ENCODE measurements at regions not wholly inside any gene's neighbourhood (a gene's known extent, or its start where the extent isn't known, plus 50 kb on each side); places are given as distances from the start of the nearest gene placed in this dataset.

GRCh38 chr4:57374866-57375595, 264.8 kb upstream of the IGFBP7 start:
- Histone ChIP-seq H3K4me3 (ENCODE audit: low read depth in 2 of 2, low read length in 2 of 2) (no peak overlapping the region), H3K27me3 (ENCODE audit: control insufficient read depth, insufficient read depth, low read length) (no peaks in the 10 kb centered on the region), H3K9me3 (ENCODE audit: control insufficient read depth, insufficient read depth, low read depth, low read length) (no peaks in the 10 kb centered on the region), H3K36me3 (ENCODE audit: control insufficient read depth, insufficient read depth, low read length) (no peaks in the 10 kb centered on the region), H3K27ac (ENCODE audit: low read length) (no peak overlapping the region), H3K4me1 (ENCODE audit: control insufficient read depth, insufficient read depth, low read length) (no peaks in the 10 kb centered on the region)
- in situ Hi-C loops (cut with HindIII; ENCODE audit: low pct_unique_long_range_greater_than_20kb, low sequenced_read_pairs) = no loop called here
- BruUV-seq (replicated peaks) = no TSS peak
- intact Hi-C loops (cut with micrococcal nuclease; ENCODE audit: unreplicated experiment) = no loop called here
- ATAC-seq (no peak), DNase-seq (ENCODE audit: low read depth, low spot score) (no peak)
- CTCF ChIA-PET = no interaction called here
- POLR2A ChIA-PET = no interaction called here
- TF ChIP-seq CTCF (IDR thresholded peaks at IDR 0.05) (no peak), POLR2AphosphoS5 (IDR thresholded peaks at IDR 0.05; ENCODE audit: low read depth, low read length) (no peak), TCF7L2 (IDR thresholded peaks at IDR 0.05; ENCODE audit: low read depth, low read length) (no peak), SIN3A (IDR thresholded peaks at IDR 0.05; ENCODE audit: borderline replicate concordance, insufficient read depth, low read depth, low read length) (no peak), REST (IDR thresholded peaks at IDR 0.05; ENCODE audit: insufficient read depth in 1 of 2, low read depth in 2 of 2, low read length in 1 of 2) (no peak)

- BruUV-seq (replicated peaks) = no TSS peak
- ChIA-PET CTCF (no interaction called here), POLR2A (no interaction called here)
These were observed 263.8 kb upstream of the IGFBP7 start for GRCh38 chr4:57373991-57374390.

GRCh38 chr4:57371671-57372070, 261.5 kb upstream of the IGFBP7 start:
- TF ChIP-seq SIN3A (IDR thresholded peaks at IDR 0.05; ENCODE audit: borderline replicate concordance, insufficient read depth, low read depth, low read length) = no peak
- TF ChIP-seq TCF7L2 (IDR thresholded peaks at IDR 0.05; ENCODE audit: low read depth, low read length) = no peak
- no peak for TF ChIP-seq CTCF (IDR thresholded peaks at IDR 0.05)
- TF ChIP-seq POLR2AphosphoS5 (IDR thresholded peaks at IDR 0.05; ENCODE audit: low read depth, low read length) = no peak
- no peak for TF ChIP-seq REST (IDR thresholded peaks at IDR 0.05; ENCODE audit: insufficient read depth in 1 of 2, low read depth in 2 of 2, low read length in 1 of 2)
- BruUV-seq (replicated peaks) = no TSS peak
- Histone ChIP-seq H3K4me3 (ENCODE audit: low read depth in 2 of 2, low read length in 2 of 2) (no peak overlapping the region), H3K9me3 (ENCODE audit: control insufficient read depth, insufficient read depth, low read depth, low read length) (no peaks in the 10 kb centered on the region), H3K27me3 (ENCODE audit: control insufficient read depth, insufficient read depth, low read length) (no peaks in the 10 kb centered on the region), H3K36me3 (ENCODE audit: control insufficient read depth, insufficient read depth, low read length) (no peaks in the 10 kb centered on the region), H3K27ac (ENCODE audit: low read length) (no peak overlapping the region), H3K4me1 (ENCODE audit: control insufficient read depth, insufficient read depth, low read length) (no peaks in the 10 kb centered on the region)
- ATAC-seq = no peak
- ChIA-PET POLR2A (no interaction called here), CTCF (no interaction called here)
- in situ Hi-C loops (cut with HindIII; ENCODE audit: low pct_unique_long_range_greater_than_20kb, low sequenced_read_pairs) (no loop called here), intact Hi-C loops (cut with micrococcal nuclease; ENCODE audit: unreplicated experiment) (no loop called here)
- DNase-seq (ENCODE audit: low read depth, low spot score) = no peak

More at GRCh38 chr4:57373991-57374390, 263.8 kb upstream of the IGFBP7 start:
- DNase-seq (ENCODE audit: low read depth, low spot score) (no peak), ATAC-seq (no peak)
- intact Hi-C loops (cut with micrococcal nuclease; ENCODE audit: unreplicated experiment) (no loop called here), in situ Hi-C loops (cut with HindIII; ENCODE audit: low pct_unique_long_range_greater_than_20kb, low sequenced_read_pairs) (no loop called here)
- Histone ChIP-seq H3K9me3 (ENCODE audit: control insufficient read depth, insufficient read depth, low read depth, low read length) (no peaks in the 10 kb centered on the region), H3K4me1 (ENCODE audit: control insufficient read depth, insufficient read depth, low read length) (no peaks in the 10 kb centered on the region), H3K4me3 (ENCODE audit: low read depth in 2 of 2, low read length in 2 of 2) (no peak overlapping the region), H3K36me3 (ENCODE audit: control insufficient read depth, insufficient read depth, low read length) (no peaks in the 10 kb centered on the region), H3K27me3 (ENCODE audit: control insufficient read depth, insufficient read depth, low read length) (no peaks in the 10 kb centered on the region), H3K27ac (ENCODE audit: low read length) (no peak overlapping the region)
- TF ChIP-seq SIN3A (IDR thresholded peaks at IDR 0.05; ENCODE audit: borderline replicate concordance, insufficient read depth, low read depth, low read length) = no peak
- no peak for TF ChIP-seq TCF7L2 (IDR thresholded peaks at IDR 0.05; ENCODE audit: low read depth, low read length)
